NCI-H1417 (cell line): ENCODE measurements at regions not wholly inside any gene's neighbourhood (a gene's known extent, or its start where the extent isn't known, plus 50 kb on each side); places are given as distances from the start of the nearest gene placed in this dataset.
"Not testable (repeated sequence)": the region's sequence is repeated elsewhere in the genome, so short reads cannot be mapped to it uniquely, and the experiment has no call there.

Experiments
- DNase-seq, 3 experiments: peaks; one replicate each; lab custom pipeline; 2025; lab: John Stamatoyannopoulos, UW

DNA sequence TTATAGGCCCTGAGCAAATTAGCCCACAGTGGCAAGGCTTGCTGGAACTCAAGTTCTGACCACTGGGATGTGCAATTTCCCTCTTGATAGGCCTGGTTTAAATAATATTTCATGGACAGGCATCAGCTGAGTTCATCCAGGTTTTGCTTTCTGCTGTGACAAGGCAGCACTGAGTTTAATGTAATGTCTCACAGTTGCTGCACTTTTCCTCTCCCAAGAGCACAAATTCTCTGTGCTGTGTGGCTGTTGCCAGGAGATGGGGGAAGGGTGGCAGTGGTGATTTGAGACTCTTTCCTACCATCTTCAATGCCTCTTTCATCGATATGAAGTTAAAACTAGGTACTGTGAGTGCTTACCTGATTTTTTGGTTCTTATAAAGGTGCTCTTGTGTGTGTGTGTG, 272.8 kb upstream of the STXBP6 start:
- no peak for DNase-seq

DNA sequence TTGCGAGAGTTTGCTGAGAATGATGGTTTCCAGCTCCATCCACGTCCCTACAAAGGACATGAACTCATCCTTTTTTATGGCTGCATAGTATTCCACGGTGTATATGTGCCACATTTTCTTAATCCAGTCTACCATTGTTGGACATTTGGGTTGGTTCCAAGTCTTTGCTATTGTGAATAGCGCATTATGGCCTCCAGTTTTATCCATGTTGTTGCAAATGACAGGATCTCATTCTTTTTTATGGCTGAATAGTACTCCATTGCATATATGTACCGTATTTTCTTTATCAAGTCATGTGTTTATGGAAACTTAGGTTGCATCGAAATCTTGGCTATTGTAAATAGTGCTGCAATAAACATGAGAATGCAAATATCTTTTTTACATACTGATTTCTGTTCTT, 266.1 kb upstream of the STXBP6 start:
- DNase-seq, result not testable (repeated sequence)

DNA sequence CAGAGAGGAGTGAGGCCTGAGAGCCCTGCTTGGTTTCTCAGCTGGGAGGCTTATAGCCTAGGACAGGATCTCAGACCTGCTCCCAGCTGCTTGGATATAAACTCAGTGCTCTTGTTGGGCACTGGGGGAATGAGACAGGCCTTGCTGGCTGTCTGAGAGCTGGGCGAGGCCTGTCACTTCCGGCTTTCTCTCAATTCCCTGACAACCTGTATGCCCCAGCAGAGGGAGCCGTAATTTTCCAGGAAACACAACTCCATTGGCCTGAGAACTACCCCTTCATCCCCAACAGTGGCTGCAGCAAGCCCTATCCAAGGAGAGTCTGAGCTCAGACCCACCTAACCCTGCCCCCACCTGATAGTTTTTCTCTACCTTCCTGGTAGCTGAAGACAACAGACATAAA, 258.3 kb upstream of the STXBP6 start:
- no peak for DNase-seq

DNA sequence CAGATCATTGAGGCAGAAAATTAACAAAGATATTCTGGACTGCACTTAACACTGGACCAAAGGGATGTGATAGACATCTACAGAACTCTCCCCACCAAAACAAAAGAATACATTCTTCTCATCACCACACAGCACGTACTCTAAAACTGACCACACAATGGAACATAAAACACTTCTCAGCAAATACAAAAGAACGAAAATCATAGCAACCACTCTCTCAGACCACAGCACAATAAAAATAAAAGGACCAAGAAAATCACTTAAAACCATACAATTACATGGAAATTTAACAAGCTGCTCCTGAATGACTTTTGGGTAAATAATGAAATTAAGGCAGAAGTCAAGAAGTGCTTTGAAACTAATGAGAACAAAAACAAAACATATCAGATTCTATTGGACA, 254.0 kb upstream of the STXBP6 start:
- DNase-seq, result no peak

DNA sequence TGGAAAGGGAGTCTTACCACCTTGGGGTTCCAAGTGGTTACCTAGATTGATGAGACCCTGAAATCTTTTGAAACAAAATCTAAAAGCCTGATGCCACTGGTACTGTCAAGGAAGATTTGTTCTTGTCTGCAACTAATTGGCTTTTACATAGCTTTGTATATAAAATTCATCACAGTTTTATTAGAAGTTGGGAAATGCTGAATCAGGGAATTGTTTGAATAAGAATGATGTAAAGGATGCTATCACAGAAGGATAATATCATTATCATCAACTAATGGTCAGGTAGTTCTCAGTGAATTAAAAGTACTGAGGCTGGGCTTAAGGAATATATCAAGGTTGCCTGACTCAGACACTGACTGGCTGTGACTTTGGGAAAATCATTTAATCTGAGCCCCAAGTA, 248.3 kb upstream of the STXBP6 start:
- no peak for DNase-seq

DNA sequence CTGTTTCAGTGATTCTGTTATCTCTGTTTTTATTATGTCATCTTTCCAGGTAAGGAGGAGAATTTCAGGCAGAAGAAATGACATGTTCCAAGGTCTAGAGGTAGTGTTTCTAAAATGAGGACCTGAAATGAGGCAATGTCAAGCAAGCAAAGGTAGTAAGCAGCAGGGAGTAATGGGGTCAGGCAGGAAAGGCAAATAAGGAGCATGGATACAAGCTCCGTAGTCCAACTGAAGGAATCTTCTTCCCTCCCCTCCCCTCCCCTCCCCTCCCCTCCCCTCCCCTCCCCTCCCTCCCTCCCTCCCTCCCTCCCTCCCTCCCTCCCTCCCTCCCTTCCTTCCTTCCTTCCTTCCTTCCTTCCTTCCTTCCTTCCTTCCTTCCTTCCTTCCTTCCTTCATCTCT, 240.2 kb upstream of the STXBP6 start:
- not testable (repeated sequence) for DNase-seq

DNA sequence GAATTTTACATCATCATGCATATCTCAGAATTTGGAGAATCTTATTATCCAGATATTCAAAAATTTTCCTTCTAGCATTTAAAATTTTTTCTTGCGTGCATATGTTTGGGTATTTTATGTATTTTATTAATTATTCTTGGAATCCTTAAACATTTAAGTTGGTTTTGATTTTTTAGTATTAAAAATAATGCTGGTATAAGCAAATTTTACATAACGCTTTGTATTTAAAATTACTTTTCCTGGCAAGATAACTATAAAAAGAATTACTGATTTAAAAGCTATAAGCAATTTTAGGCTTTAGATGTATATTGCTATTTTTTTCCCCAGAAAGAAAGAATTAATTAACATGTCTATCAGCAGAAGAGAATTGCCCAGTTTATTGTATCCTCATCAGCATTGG, 224.6 kb upstream of the STXBP6 start:
- DNase-seq, result no peak

DNA sequence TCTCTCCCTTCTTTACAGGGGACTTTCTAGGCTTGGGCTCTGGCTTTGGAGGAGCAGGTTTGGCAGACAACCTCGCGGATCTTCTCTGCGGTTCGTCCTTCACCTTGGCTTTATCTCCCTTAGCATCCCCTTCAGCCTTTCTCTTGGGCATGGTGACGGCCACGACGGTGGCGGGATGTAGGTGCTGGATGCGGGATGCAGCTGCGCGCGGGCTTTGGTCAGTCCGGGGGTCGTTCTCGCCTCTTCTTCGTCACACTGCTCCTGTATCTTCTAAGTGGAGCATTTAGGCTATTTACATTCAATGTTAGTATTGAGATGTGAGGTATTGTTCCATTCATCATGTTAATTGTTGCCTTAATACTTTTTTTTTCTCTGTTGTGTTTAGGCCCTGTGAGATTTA, 217.2 kb upstream of the STXBP6 start:
- DNase-seq, result no peak

DNA sequence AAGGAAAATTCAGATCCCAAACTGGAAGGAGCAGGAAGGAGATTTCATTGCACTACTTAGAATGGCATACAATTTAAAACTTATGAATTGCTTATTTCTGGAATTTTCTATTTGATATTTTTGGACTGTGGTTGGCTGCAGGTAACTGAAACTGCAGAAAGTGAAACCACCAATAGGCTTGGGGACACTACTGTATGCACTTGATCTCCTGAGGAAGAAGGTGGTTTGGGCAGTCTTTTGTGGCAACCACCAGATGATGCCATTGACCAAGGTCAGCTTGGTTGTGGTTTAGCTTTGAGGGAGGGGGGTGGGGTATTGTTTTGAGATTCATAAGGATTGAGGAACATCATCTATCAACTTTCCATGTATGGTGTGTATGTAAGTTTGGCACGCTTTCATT, 209.5 kb upstream of the STXBP6 start:
- no peak for DNase-seq

DNA sequence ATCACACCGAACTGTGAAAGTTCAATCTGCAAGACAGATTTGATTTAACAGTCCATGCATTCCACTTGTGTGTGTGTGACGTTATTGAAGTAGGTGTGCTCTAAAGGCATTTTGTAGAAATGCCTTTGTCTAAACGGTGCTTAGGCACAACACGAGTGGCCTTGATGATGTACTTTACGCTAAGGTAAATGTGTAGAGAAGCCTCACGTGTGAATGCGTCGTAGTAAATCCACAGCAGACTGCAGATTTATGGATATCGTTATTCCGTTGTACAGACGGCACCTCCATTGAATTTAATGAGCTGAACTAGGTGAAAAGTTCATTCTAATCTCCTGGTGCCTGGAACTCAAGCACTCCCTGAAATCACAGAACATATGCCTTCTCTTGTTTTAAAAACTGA, 202.8 kb upstream of the STXBP6 start:
- peak in 1 of 3 experiments; percentile 23 for DNase-seq

DNA sequence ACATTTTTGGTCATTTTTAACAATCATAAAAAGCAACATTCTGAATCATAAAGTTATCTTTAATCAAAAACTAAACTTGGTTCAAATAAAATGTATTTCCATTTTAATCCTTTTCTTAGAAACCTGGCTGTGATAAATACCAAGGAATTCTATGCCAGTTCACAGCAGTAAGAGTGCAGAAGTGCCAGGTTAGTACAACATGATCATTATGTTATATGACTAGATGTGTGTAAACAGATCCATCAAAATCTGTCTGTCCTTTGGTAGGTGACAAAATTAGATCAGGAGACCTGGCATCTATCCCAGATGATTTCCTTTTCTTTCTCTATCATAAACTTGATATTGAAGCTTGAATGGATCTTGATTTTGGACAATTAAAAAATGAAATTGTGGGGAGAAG, 200.6 kb upstream of the STXBP6 start:
- DNase-seq, result peak in 1 of 3 experiments; percentile 17

DNA sequence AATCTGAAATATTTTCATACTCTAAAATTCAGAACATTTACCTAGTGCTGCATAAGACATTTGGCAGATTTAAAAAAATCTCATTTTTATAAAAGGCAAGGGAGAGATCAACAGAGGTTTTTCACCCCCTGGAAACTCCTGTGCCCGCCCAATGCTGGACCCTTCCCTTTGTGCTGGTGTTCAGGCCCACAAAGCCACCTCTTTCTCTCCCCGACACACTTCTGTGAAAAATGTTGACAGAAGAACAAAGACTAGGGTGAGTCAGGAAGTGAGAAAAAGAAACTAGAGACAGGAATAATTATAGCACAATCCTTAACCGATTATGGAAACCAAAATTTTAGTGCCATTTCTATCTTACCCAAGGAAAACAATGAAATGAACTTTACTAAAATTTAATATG, 197.7 kb upstream of the STXBP6 start:
- no peak for DNase-seq

DNA sequence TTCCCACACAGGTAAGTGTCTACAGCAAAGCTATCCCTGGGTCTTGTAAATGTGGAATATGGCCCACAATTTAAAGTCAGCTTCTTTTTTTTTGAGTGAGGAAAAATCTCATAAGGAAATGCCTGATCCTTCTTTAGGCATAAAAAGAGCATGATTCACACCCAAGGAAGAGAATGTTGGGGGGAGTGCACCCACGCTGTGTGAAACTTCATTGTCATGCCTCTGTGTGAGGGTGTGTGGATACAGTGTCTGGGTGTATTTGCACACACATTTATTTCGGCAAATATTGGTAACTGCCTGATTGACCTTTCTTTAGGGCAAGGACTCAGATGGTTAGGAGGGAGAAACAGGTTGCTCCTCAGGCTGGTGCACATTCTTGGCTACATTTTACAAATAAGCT, 196.8 kb upstream of the STXBP6 start:
- DNase-seq, result no peak

DNA sequence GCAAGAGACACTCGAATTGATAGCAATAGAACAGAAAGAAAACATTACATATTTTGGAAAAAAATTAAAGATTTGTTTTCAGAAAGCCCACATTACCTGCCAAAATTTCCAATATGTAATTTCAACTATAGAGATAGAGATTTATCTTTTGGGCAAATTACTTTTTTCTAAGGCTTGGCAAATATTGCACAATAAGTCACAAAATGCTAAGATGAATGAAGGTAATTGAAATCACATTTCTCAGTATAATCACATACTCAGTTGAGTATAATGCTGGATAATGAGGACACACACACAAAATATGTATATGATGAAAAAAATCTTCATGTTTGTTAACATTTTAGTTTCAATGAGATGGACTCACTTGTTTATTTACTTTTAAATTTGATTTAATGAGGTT, 189.2 kb upstream of the STXBP6 start:
- DNase-seq, result no peak

DNA sequence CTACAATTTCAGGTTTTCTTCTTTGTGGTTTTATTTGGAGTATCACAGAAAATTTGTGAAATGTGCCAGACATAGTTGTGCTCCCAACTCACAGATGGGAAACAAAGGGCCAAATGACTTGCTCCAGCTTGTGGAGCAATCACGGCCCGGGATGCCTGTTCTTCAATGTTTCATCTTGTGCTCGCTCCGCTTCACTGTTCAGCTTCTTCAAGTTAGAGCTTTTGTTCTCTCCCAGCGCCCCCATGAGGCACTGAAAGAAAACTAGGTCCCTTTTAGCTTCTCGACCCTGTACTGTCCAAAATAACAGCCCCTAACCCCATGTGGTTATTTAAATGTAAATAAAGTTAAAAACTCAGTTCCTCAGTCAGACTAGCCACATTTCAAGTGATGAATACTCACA, 187.9 kb upstream of the STXBP6 start:
- peak in 1 of 3 experiments; percentile 28 for DNase-seq

DNA sequence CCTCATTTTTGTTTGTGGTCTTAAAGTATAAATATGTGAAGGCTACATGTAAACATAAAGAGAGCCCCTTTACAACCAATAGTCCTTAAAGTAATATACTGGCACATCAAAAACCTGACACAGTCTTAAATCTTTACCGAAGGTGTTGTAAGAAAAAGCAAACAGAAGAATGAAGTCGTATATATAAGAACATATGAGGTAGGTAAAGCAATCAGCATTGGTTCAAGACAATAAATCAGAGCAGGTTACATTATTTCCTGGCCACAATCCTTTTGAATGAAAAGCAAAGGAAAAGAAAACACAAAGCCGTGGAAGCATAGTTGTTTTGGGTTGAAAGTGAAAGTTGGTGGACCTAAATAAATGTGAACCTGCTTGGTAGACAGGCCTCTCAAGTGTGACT, 183.7 kb upstream of the STXBP6 start:
- DNase-seq, result no peak

DNA sequence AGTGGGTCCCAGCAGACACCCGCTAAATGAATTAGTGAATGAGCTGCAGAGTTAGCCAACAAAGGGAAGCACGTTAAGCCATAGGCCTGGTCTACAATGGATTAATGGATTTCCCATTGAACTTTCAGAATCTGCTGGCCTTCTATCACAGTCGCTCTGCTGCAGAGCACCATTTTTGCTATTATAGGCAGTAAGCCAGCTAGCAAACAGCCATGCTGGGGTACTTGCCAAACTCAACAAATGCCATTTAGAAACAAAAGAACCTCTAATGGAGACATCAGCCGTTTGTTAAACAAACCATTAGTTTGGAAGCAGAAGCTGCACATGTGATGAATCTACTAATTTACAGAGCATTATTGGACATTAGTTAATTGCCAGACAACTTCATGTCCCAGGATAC, 181.1 kb upstream of the STXBP6 start:
- DNase-seq, result no peak

DNA sequence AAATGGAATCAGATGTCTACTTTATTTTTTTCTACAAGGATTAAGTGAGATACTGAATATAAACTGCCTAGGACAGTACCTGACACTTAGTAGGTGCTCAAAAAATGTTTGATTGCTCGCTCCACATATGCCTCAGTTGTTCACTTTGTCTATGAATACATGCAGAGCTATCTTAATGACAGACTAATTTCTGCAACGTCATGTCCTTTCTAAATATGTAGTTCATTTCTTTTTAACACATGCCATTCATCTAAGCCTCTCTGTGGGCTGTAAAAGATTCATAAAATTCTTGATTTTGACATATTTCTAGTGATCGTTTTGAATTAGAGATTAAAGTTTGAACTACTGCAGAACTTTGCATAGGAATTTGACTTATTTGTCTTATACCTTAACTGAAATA, 176.3 kb upstream of the STXBP6 start:
- DNase-seq, result no peak

DNA sequence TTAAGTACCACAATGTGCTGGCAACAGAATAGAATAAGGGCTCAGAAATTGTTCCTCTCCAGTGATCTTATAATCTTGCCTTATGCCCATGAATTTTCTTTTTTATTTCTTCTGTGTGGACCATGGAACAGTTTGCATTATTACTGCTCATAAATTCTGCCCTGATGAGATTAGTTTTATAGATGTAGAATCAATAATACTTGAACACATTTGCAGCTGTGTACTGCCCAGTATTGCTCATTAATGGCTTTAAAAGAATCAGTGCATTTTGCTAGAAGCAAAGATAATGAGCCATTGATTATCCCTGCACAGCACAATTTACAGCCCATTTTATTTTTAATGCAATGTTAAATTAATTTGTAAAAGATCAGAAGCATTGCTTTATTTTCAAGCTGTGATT, 172.3 kb upstream of the STXBP6 start:
- DNase-seq, result no peak

DNA sequence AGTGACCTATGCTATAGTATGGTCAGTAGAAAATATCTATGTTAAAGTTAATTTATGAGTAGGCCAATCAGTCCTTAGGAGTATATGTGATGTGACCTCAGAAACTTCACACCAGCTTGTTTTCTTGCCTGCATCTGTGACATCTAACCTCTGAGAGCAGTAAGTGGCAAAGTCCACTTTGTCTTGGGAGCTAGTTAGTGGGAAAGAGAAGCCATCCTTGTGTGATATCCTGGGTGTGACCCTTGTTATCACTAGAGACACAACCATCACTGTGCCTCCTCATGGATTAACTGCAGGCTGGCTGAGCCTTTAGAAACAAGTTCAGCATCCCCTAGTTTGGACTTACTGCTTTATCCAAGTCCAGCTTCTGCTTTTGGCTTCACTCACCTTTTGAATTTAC, 170.6 kb upstream of the STXBP6 start:
- no peak for DNase-seq

DNA sequence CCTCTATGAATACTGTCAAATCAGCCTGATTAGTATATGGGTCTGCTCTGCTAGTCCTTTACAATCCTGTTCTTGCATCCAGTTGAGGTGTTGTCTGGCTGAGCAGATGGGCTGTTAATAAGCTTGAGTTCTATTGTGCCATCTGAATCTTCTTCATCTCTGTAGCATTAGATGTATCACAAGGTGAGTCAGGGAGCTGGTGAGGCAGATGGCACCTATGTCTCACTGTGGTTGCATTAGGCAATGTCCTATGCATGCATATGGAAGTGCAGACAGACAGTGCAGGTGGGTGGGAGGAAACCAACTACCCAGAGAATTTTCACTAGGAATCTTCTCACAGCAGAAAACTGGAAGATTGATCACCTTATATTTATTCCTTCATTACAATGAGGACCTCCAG, 165.7 kb upstream of the STXBP6 start:
- no peak for DNase-seq

DNA sequence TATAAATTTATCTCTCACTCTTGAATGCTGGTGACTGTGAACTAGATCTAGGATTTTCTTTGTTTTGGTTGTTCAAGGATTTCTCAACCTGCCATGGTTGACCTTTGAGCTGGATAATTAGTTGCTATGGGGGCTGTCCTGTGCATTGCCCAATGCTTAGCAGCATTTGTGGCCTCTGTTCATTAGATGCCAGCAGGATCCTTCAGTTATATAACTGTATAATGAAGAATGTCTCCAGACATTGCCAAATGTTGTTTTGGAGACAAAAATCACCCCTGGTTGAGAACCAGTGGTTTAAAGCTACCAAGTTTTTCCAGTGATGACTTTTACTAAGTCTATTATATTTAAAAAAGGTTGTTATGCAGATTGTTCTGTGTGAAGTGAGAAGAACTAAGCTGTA, 147.9 kb upstream of the STXBP6 start:
- no peak for DNase-seq

DNA sequence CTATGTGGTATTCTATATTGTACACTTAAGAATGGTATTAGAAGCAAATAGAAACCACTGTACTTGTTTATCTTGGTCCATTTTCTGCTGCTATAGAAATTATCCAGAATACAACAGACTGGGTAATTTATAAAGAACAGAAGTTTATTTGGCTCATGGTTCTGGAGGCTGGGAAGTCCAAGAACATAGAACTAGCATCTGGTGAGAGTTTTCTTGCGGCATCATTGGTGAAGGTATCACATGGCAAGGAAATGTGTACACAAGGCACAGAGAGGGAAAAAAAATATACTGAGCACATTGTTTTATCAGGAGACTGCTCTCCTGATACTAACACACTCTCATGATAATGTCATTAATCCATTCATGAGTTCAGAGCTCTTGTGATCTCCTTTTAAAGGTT, 130.3 kb upstream of the STXBP6 start:
- no peak for DNase-seq

DNA sequence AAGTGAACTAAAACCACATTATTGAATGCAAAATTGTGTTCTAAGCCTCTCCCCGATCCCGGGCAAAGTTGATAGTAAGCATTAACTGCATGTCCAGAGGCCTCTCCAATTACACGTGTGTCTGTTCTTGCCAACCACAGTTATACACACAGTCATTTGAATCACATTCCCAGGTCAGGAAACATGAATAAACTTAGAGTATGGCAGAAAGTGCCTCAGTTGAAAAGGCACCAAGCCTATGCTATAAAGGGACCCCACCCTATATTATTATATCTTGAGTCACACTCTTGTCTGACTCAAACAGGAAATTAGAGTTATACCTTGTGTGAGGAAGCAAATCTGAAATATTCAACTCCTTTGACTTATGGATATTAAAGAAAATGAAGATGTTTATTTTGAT, 128.3 kb upstream of the STXBP6 start:
- no peak for DNase-seq
